Skin epidermis (tissue), 12 donors: ENCODE measurements at regions not wholly inside any gene's neighbourhood (a gene's known extent, or its start where the extent isn't known, plus 50 kb on each side); places are given as distances from the start of the nearest gene placed in this dataset.

Experiments used
- H3K27ac ChIP-seq, 21 experiments: fragments of 200-600 bp; sonication (generic) in 11 of 21; one replicate each; pipeline ENCODE4 v1.5.0; 2020; ENCODE audit warnings: mild to moderate bottlenecking in 3 of 21, inconsistent platforms in 2 of 21, moderate library complexity in 2 of 21
- H3K4me3 ChIP-seq, 7 experiments: fragments of 200-600 bp; sonication (generic) in 2 of 7; one replicate each; pipeline ENCODE4 v1.5.0; 2020; ENCODE audit warnings: inconsistent platforms in 2 of 7, mild to moderate bottlenecking in 2 of 7, moderate library complexity in 1 of 7

DNA sequence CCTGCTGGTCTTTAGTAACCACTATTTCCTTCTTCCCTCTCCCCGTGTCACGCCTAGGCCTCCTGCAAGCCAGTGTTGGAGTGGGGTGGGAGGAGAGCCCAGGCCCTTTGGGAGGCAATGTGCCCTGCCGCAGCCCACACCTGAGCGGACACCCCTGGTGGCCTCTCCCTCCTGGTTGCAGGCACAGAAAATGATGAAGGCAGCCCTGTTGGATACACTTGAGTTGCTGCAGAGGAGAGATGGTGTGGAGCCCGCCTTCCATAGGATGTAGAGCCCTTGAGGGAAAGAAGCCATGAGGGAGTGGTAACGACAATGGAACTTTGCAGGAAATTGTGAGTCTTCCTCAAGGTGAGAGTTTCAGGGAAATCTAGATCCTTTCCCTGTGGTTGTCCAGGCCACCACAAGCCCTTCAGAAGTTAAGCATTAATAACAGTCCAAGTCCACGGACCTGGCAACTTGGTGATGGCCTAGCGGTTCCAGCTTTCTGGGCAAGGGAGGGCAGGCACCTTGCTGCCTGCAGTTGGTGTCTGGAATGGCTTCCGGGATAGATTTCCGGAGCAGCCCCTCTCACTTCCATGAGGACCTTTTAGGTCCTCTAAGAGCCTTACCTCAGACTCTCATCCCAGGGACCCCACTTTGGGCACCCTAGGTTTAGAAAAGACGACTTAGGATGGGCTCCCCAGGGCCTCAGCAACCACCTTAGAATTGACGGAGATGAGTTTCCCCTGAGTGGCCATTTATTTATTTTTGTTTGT lies 67.3 kb upstream of the NXT1 start:
- Histone ChIP-seq H3K4me3 (no peak overlapping the region), H3K27ac (no peak overlapping the region)

GRCh38 chr20:23282546-23282945 lies 68.0 kb upstream of the NXT1 start:
- Histone ChIP-seq H3K4me3 (no peak overlapping the region), H3K27ac (no peak overlapping the region)

DNA sequence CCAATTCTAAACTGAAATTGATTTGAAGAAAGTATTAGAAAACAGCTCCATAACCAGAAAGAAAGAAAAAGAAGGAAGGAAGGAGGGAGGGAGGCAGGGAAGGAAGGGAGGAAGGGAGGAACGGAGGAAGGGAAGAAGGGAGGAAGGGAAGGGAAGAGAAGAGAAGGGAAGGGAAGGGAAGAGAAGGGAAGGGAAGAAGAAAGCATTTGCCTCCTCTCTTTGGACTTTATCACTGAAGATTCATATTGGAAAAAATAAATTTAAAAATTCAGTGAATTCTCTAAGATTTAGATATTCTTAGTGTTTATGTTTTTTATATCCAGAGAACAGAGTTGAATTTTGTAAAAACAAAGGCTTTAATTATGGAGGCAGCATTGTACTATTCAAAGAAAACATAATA lies 68.5 kb upstream of the NXT1 start:
- H3K4me3 ChIP-seq, result no peak overlapping the region
- H3K27ac ChIP-seq, result no peak overlapping the region

DNA sequence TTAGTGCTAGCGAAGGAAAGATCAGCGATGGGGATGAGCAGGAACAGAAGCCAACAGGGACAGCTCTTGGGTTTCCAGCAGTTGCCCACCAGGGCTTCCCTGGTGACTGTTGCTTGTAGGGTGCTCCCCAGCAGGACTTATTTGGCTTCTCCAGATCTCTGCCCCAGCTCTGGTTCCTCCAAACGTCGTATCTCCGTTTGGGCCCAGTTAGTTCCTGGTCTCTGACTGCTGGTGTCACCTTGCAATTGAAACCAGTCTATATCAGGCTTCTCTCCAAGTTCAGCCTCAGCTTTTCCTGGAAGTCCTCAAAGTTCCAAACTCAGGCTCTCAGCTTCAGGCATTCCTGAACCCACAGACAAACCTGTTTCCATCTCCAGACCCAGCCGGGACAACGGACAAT lies 70.8 kb upstream of the NXT1 start:
- H3K27ac ChIP-seq, result no peak overlapping the region

GRCh38 chr20:23278172-23278571 lies 72.4 kb upstream of the NXT1 start:
- H3K27ac ChIP-seq, result no peak overlapping the region
- H3K4me3 ChIP-seq, result no peak overlapping the region

More for the DNA sequence above, 70.8 kb upstream of the NXT1 start:
- no peak overlapping the region for H3K4me3 ChIP-seq

- H3K4me3 ChIP-seq, result no peak overlapping the region
- H3K27ac ChIP-seq, result no peak overlapping the region
These were observed 73.3 kb upstream of the NXT1 start for GRCh38 chr20:23277316-23277715.

DNA sequence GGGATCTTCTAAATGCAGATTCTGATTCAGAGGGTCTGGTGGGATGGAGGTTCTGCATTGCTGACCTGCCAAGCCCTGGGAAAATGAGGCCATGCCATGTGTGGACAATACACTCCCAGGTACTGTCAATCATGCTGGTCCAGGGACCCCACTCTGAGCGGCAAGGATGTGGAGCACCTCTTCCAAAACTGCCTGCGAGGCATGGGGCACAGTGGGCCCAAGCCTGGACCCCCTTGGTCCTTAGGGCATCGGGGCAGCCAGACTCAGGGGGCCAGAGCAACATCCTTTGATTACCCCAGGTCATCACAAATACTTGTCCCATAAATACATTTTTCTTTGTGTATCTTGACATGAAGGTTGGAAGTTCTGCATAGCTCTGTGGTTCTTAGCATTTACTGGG lies 76.8 kb upstream of the NXT1 start:
- no peak overlapping the region for H3K27ac ChIP-seq
- no peak overlapping the region for H3K4me3 ChIP-seq

DNA sequence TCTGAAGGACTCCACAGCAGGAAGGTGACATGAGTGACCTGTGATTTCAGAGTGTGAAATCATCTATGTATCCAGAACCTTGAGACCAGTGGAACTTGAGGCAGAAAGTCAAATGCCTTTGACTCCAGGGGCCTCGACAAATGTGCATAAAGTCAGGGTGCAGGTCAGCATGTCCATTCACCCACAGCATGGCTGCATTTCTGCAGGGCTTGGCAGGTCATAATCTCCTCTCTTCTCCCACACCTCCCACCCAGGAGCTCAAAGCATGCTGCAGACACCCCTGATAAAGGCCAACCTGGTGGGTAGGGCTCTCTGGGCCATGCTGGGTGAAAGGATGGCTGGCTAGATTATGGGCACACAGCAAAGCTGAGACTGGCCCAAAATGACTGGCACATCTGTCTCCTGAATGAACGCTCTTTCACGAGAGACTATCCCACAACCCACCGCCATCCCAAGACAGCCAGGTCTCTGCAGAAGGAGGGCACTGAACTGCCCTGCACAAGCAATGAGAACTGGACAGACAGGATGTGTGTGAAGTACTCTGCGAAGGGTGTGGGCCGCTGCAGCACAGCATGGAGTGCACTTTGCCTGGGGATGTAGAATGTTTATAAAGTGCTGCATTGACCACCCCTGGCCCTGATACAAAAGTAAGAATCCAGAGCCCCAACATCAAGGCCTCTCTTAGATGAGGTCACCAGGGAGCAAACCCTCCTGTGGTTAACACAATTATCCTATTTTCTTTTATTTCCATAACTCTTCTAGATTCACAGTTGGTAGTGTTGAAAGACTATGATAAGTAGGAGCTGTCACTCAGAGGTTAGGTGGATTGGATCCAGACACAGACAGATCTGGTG lies 78.2 kb upstream of the NXT1 start:
- Histone ChIP-seq H3K4me3 (no peak overlapping the region), H3K27ac (no peak overlapping the region)

DNA sequence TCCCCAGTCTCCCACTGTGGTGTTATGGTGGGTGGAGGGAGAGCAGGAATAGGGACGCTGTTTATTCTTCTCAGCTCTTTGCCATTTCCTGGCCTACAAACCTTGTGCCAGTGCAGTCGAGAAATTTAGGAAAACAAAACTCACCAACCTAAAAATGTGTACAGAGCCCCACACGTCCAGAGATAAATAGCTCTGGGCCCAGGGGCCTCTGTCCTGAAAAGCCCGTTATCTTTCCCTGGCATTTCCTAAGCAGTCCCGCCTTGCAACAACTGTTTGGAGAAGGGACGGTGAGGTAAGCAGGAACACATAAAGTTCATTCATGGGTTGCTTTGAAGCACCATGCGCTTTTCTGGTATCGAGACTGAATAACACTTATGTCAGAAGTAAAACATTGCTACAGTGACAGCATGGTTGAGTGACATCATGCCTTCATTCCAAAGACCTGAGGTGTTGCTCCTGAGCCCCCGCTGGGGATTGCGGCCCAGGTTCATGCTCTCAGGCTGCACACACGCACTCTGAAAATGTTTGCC lies 80.1 kb upstream of the NXT1 start:
- H3K27ac ChIP-seq, result peak overlapping the region in 6 of 21 experiments; percentile 14 to 54 (median 34)

GRCh38 chr20:23269954-23270353 lies 80.6 kb upstream of the NXT1 start:
- H3K27ac ChIP-seq, result peak overlapping the region in 7 of 21 experiments; percentile 14 to 54 (median 35)

More for the DNA sequence above, 80.1 kb upstream of the NXT1 start:
- H3K4me3 ChIP-seq, result no peak overlapping the region

GRCh38 chr20:23268792-23269354 lies 81.7 kb upstream of the NXT1 start:
- Histone ChIP-seq H3K27ac (peak overlapping the region in 1 of 21 experiments; percentile 31), H3K4me3 (no peak overlapping the region)

More at GRCh38 chr20:23269954-23270353, 80.6 kb upstream of the NXT1 start:
- H3K4me3 ChIP-seq, result no peak overlapping the region

DNA sequence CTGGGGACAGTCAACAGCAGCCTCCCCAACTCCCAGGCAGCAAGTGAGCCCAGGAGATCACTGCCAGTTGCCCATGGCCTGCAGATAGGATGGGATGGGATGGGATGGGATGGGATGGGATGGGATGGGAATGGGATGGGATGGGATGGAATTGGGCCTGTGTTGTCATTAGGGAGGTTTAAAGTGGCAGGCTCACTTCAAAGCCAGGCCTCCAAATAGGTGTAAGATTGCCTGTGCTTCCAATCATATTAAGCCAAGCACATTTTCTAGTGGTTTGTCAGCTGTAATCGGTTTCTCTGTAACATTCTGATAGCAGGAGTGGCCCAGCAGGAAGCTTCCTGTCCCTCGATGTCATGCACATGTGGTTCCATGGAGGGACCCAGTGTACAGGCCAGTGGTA lies 82.7 kb upstream of the NXT1 start:
- H3K4me3 ChIP-seq, result no peak overlapping the region
- no peak overlapping the region for H3K27ac ChIP-seq

DNA sequence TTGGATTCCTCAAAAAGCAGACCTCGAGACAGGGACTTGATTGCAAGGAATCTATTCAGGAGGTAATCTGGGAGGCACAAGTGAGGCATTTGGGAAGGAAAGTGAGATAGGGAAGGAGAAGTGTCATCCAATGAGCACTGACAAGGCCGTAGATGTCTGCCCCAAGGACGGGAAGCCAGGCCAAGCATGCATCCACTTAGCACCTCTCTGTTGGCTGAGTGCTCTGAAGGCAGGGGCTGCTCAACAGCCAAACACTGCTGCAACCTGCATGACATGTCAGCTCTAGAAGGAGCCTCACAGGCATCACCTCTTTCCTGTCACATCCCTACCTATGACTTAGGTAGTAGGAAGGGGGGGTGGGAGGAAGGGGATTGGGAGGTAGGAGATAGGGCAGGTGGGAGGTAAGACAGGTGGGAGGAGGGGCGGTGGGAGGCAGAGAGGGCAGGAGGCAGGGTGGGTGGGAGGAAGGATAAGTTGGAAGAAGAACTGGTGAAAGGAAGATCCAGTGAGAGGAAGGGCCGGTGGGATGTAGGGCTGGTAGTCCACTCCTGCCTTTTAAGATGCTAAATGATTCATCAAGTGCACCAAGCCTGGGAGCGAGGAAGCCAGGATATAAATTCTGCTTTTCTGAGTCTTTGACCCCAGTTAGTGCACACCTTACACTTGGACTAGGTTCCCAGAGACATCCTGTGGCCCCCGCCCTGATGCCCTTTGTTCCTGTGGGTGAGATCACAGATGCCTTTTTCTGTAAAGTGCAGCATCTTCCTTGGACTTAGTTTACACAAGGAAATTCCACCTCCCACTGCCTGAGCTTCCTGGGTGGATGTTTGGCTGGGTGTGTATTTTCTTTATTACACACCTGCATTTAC lies 83.8 kb upstream of the NXT1 start:
- H3K4me3 ChIP-seq, result no peak overlapping the region
- H3K27ac ChIP-seq, result no peak overlapping the region

GRCh38 chr20:23265226-23265625 lies 85.4 kb upstream of the NXT1 start:
- H3K27ac ChIP-seq, result no peak overlapping the region
- H3K4me3 ChIP-seq, result no peak overlapping the region

- H3K27ac ChIP-seq, result no peak overlapping the region
- no peak overlapping the region for H3K4me3 ChIP-seq
These were observed 86.0 kb upstream of the NXT1 start for GRCh38 chr20:23264545-23264944.

- no peak overlapping the region for H3K27ac ChIP-seq
- H3K4me3 ChIP-seq, result no peak overlapping the region
These were observed 90.3 kb upstream of the NXT1 start for GRCh38 chr20:23260181-23260840.

DNA sequence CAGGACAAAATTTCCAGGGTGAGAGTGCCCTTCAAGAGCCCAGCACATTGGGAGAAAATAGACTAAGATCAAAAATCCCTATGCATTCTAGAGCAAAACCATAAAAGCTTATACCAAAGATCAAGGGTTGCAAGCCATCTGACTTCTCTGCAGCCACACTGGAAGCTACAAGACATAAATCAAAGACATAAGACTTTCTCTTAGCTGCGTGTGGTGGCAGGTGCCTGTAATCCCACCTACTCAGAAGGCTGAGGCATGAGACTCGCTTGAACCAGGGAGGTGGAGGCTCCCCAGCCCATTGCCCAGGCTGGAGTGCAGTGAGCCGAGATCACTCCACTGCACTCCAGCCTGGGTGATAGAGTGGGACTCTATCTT lies 91.9 kb upstream of the NXT1 start:
- peak overlapping the region in 10 of 21 experiments; percentile 2 to 81 (median 42) for H3K27ac ChIP-seq

GRCh38 chr20:23257848-23258746 lies 92.5 kb upstream of the NXT1 start:
- no peak overlapping the region for H3K4me3 ChIP-seq
- peak overlapping the region in 13 of 21 experiments; percentile 6 to 81 (median 45) for H3K27ac ChIP-seq

More for the DNA sequence above, 91.9 kb upstream of the NXT1 start:
- H3K4me3 ChIP-seq, result no peak overlapping the region
